ENCODE measurements at regions not wholly inside any gene's neighbourhood (a gene's known extent, or its start where the extent isn't known, plus 50 kb on each side); places are given as distances from the start of the nearest gene placed in this dataset.

DNA sequence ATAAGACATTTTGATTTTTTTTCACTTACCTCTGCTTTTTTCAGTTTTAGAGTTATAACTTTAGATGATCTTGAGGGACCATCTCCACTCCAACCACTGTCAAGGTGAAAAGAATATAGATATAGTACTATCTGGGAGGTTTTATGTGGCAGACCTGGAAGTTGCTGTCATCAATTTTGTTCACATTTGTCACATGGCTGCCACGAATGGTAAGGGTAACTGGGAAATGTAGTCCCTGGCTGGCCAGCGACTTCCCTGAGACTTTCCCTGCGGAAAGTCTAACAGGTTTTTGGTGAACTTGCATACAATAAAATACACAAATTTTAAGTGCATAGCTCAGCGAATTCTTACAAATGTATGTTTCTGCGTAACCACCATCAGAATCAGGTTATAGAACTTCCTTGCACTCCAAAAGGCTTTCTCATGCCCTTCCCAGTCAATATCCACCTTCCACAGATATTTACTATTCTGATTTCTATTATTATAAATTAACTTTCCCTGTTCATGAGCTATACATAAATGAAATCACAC lies 121.5 kb downstream of the MAT2B start:
- H3K27me3 ChIP-seq (ENCODE audit: insufficient read depth, poor library complexity, severe bottlenecking) = no peaks in the 10 kb centered on the region
- no peak for DNase-seq (ENCODE audit: low spot score)
- no peaks in the 10 kb centered on the region for H3K9me3 ChIP-seq (ENCODE audit: severe bottlenecking)
- H3K4me1 ChIP-seq (ENCODE audit: insufficient read depth, poor library complexity, severe bottlenecking) = no peaks in the 10 kb centered on the region
- no peak overlapping the region for H3K4me3 ChIP-seq (ENCODE audit: severe bottlenecking)
- ATAC-seq (ENCODE audit: low read depth) = no peak
- H3K36me3 ChIP-seq (ENCODE audit: low read depth) = no peaks in the 10 kb centered on the region
- TF ChIP-seq, protein P1, sequence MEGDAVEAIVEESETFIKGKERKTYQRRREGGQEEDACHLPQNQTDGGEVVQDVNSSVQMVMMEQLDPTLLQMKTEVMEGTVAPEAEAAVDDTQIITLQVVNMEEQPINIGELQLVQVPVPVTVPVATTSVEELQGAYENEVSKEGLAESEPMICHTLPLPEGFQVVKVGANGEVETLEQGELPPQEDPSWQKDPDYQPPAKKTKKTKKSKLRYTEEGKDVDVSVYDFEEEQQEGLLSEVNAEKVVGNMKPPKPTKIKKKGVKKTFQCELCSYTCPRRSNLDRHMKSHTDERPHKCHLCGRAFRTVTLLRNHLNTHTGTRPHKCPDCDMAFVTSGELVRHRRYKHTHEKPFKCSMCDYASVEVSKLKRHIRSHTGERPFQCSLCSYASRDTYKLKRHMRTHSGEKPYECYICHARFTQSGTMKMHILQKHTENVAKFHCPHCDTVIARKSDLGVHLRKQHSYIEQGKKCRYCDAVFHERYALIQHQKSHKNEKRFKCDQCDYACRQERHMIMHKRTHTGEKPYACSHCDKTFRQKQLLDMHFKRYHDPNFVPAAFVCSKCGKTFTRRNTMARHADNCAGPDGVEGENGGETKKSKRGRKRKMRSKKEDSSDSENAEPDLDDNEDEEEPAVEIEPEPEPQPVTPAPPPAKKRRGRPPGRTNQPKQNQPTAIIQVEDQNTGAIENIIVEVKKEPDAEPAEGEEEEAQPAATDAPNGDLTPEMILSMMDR (IDR thresholded peaks at IDR 0.05; ENCODE audit: poor library complexity, severe bottlenecking) = no peak
- H3K27ac ChIP-seq (ENCODE audit: poor library complexity, severe bottlenecking) = no peak overlapping the region

DNA sequence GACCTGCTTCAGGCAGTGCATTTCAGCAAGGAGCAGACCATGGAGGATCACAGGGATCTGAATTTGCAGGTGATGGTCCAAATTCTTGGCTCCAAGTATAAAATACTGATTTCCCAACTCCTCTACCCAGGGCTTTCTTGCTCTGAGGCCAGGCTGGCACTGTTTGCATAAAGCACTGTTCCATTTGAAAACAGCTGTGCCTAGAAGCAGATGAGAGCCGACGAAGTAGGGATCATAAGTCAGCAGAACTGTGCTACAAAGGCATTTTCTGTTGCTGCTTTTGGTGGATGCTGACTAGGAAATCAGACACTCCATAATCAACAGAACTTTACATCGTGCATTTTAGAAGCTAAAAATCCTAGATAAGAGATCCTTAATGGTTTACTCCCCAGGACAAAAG lies 126.4 kb downstream of the MAT2B start:
- no peaks in the 10 kb centered on the region for H3K9me3 ChIP-seq (ENCODE audit: severe bottlenecking)
- no peak for DNase-seq (ENCODE audit: low spot score)
- H3K4me1 ChIP-seq (ENCODE audit: insufficient read depth, poor library complexity, severe bottlenecking) = no peaks in the 10 kb centered on the region
- H3K27me3 ChIP-seq (ENCODE audit: insufficient read depth, poor library complexity, severe bottlenecking) = no peaks in the 10 kb centered on the region
- no peak overlapping the region for H3K27ac ChIP-seq (ENCODE audit: poor library complexity, severe bottlenecking)
- TF ChIP-seq, protein P1 (IDR thresholded peaks at IDR 0.05; ENCODE audit: poor library complexity, severe bottlenecking) = no peak
- no peak overlapping the region for H3K4me3 ChIP-seq (ENCODE audit: severe bottlenecking)
- ATAC-seq (ENCODE audit: low read depth) = no peak
- no peaks in the 10 kb centered on the region for H3K36me3 ChIP-seq (ENCODE audit: low read depth)

DNA sequence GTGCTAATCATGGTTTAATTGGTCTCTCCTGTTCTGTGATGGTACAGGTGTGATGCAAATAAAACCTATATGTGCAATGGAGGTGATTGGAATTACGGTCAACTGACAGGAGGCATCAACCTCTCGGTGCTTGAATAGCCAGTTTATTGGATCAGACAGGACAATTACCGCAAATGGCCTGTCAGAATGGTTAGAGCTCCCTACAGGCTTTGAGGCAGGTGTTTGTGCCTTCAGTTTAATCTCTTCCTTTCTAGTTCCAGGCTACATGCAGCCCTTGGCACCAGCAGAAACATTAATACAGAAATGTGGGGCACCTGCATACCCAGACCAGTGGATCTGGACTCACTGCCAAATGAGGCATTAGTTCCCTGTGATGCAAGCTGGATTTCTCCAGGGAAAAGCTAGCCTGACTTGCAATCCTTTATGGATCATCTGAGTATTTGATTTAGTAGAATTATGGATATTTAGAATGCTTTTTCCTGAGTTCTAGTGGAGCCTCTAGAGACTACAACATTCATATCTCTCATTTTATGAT lies 128.6 kb downstream of the MAT2B start:
- H3K9me3 ChIP-seq (ENCODE audit: severe bottlenecking) = no peaks in the 10 kb centered on the region
- DNase-seq (ENCODE audit: low spot score) (no peak), ATAC-seq (ENCODE audit: low read depth) (peak; percentile 46; the same call in 1 of the 3 replicates)
- H3K4me1 ChIP-seq (ENCODE audit: insufficient read depth, poor library complexity, severe bottlenecking) = no peaks in the 10 kb centered on the region
- H3K36me3 ChIP-seq (ENCODE audit: low read depth) = no peaks in the 10 kb centered on the region
- H3K27me3 ChIP-seq (ENCODE audit: insufficient read depth, poor library complexity, severe bottlenecking) = no peaks in the 10 kb centered on the region
- no peak overlapping the region for H3K4me3 ChIP-seq (ENCODE audit: severe bottlenecking)
- no peak overlapping the region for H3K27ac ChIP-seq (ENCODE audit: poor library complexity, severe bottlenecking)
- TF ChIP-seq, protein P1 (IDR thresholded peaks at IDR 0.05; ENCODE audit: poor library complexity, severe bottlenecking) = no peak

DNA sequence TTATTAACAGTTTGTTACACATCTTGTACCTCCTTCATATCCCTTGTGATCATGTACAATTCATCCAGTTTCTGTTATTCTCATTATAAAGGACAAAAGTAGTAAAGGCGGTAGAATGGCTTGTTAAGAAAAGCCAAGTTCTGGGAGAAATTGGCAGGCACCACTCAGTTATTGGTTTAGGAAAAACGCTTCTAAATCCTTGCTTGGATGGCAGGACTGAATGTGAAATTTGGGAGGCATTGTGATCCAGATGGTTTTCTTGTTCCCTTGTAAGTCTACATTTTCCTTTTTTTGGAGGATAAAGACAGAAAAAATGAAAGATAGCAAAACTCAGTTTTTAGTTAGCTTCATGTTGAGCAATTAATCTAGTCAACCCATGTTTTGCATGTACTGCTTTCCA lies 130.2 kb downstream of the MAT2B start:
- ATAC-seq (ENCODE audit: low read depth) (no peak), DNase-seq (ENCODE audit: low spot score) (no peak)
- no peak overlapping the region for H3K27ac ChIP-seq (ENCODE audit: poor library complexity, severe bottlenecking)
- no peaks in the 10 kb centered on the region for H3K9me3 ChIP-seq (ENCODE audit: severe bottlenecking)
- no peaks in the 10 kb centered on the region for H3K36me3 ChIP-seq (ENCODE audit: low read depth)
- TF ChIP-seq, protein P1 (IDR thresholded peaks at IDR 0.05; ENCODE audit: poor library complexity, severe bottlenecking) = no peak
- no peak overlapping the region for H3K4me3 ChIP-seq (ENCODE audit: severe bottlenecking)
- H3K4me1 ChIP-seq (ENCODE audit: insufficient read depth, poor library complexity, severe bottlenecking) = no peaks in the 10 kb centered on the region
- H3K27me3 ChIP-seq (ENCODE audit: insufficient read depth, poor library complexity, severe bottlenecking) = peaks cover 5% of the 10 kb centered on the region

DNA sequence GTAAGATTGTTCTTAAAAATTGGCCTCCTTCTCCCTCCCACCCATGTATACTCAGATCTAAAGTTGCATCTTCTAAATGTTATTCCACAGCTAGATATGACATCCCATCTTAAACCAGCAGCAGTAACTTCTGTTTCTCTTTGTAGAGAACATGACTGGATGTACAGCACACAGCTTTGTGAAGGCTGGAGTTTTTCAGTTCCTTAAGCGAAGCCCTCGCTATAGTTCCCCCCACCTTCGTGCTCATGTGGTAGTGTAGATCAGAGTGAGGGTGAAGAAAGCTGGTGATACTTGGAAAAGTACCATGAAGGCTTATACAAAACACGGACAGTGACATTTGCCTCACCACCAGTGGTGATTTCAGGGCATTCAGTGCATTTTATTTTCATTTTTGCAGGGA lies 137.5 kb downstream of the MAT2B start:
- Histone ChIP-seq H3K4me1 (ENCODE audit: insufficient read depth, poor library complexity, severe bottlenecking) (peaks cover 5% of the 10 kb centered on the region), H3K27ac (ENCODE audit: poor library complexity, severe bottlenecking) (no peak overlapping the region), H3K4me3 (ENCODE audit: severe bottlenecking) (no peak overlapping the region), H3K36me3 (ENCODE audit: low read depth) (no peaks in the 10 kb centered on the region; the same call in 1 of the 2 replicates), H3K27me3 (ENCODE audit: insufficient read depth, poor library complexity, severe bottlenecking) (peaks cover 5% of the 10 kb centered on the region), H3K9me3 (ENCODE audit: severe bottlenecking) (no peaks in the 10 kb centered on the region)
- TF ChIP-seq, protein P1 (IDR thresholded peaks at IDR 0.05; ENCODE audit: poor library complexity, severe bottlenecking) = no peak
- DNase-seq (ENCODE audit: low spot score) = no peak
- ATAC-seq (ENCODE audit: low read depth) = no peak
